Activated B cell treated with CpG ODN at 0.5 μM for 24 hours (primary cell): ENCODE measurements at regions not wholly inside any gene's neighbourhood (a gene's known extent, or its start where the extent isn't known, plus 50 kb on each side); places are given as distances from the start of the nearest gene placed in this dataset.
A peak's percentile ranks its signal among the peaks of the same experiment; 100 is the strongest.

Experiments used
- ATAC-seq: fragments of 200-7000 bp; cut with Tn5 transposase; one replicate; pipeline ENCODE4 v1.10.0; 2021; ENCODE audit warnings: low read depth, mild to moderate bottlenecking, moderate library complexity
- CTCF ChIA-PET: fragments of 350-600 bp; sonication (Branson Sonifier 250); formaldehyde crosslinking; loops from one replicate; lab custom pipeline; 2021; ENCODE audit warnings: antibody characterized with exemption; lab: Charles Lee
- POLR2A ChIA-PET: fragments of 350-600 bp; sonication (Branson Sonifier 250); formaldehyde crosslinking; loops from one replicate; lab custom pipeline; 2021; ENCODE audit warnings: antibody characterized with exemption; lab: Charles Lee
- DNase-seq: peaks from one replicate; pipeline ENCODE4 v3.0.0; 2022
- H3K27ac Mint-ChIP-seq: one replicate; pipeline ENCODE4 v1.8.0; 2020; ENCODE audit warnings: mixed read lengths
- H3K27me3 Mint-ChIP-seq: one replicate; pipeline ENCODE4 v1.8.0; 2021; ENCODE audit warnings: mixed read lengths
- H3K36me3 Mint-ChIP-seq: one replicate; pipeline ENCODE4 v1.8.0; 2021; ENCODE audit warnings: low read depth, mixed read lengths
- H3K4me1 Mint-ChIP-seq: one replicate; pipeline ENCODE4 v1.8.0; 2021; ENCODE audit warnings: mixed read lengths
- H3K4me3 Mint-ChIP-seq: one replicate; pipeline ENCODE4 v1.8.0; 2020; ENCODE audit warnings: mild to moderate bottlenecking, mixed read lengths
- H3K9me3 Mint-ChIP-seq: one replicate; pipeline ENCODE4 v1.8.0; 2020; ENCODE audit warnings: mixed read lengths
- CTCF ChIP-seq: fragments of 200-600 bp; IDR thresholded peaks from one replicate; pipeline ENCODE4 v1.8.0; 2022; ENCODE audit warnings: antibody characterized with exemption, mild to moderate bottlenecking
- intact Hi-C: fragments of 100-400 bp; cut with micrococcal nuclease; formaldehyde crosslinking; loops from one replicate; pipeline ENCODE4 v1.15.1; 2024

GRCh38 chr3:5425371-5425770, 237.9 kb downstream of the EDEM1 start:
- Mint-ChIP-seq H3K27me3 (peaks cover 5% of the 10 kb centered on the region), H3K27ac (no peak overlapping the region), H3K4me3 (no peak overlapping the region), H3K9me3 (no peaks in the 10 kb centered on the region), H3K36me3 (no peaks in the 10 kb centered on the region), H3K4me1 (peaks cover 18% of the 10 kb centered on the region)
- ChIA-PET POLR2A (no interaction called here), CTCF (interaction anchor here (0.8 kb wide), 1 partner anchor 198 kb away, joined by 3 read pairs; no protein-coding TSS in a partner anchor)
- no peak for TF ChIP-seq CTCF
- DNase-seq (no peak), ATAC-seq (no peak)
- intact Hi-C loops: loop anchor here (10.0 kb wide), 2 partner anchors 299 to 491 kb away; no protein-coding TSS in a partner anchor

GRCh38 chr3:5426094-5426883, 238.8 kb downstream of the EDEM1 start:
- H3K27ac Mint-ChIP-seq: no peak overlapping the region
- DNase-seq: peak; percentile 44
- H3K4me3 Mint-ChIP-seq: no peak overlapping the region

GRCh38 chr3:5427021-5427420, 239.5 kb downstream of the EDEM1 start:
- Mint-ChIP-seq H3K27ac (no peak overlapping the region), H3K9me3 (no peaks in the 10 kb centered on the region), H3K4me1 (peaks cover 18% of the 10 kb centered on the region), H3K4me3 (no peak overlapping the region), H3K36me3 (no peaks in the 10 kb centered on the region), H3K27me3 (peaks cover 5% of the 10 kb centered on the region)
- DNase-seq (no peak), ATAC-seq (no peak)
- intact Hi-C loops: loop anchor here (2.0 to 10.0 kb wide), 3 partner anchors 290 to 492 kb away; no protein-coding TSS in a partner anchor
- ChIA-PET POLR2A (no interaction called here), CTCF (interaction anchor here (1.0 to 1.3 kb wide), 2 partner anchors 11 to 36 kb away, joined by 3 read pairs; no protein-coding TSS in a partner anchor)
- TF ChIP-seq CTCF: no peak

More at GRCh38 chr3:5426094-5426883, 238.8 kb downstream of the EDEM1 start:
- ATAC-seq: peak; percentile 70
- peaks cover 18% of the 10 kb centered on the region for H3K4me1 Mint-ChIP-seq
- TF ChIP-seq CTCF: no peak
- peaks cover 5% of the 10 kb centered on the region for H3K27me3 Mint-ChIP-seq
- H3K36me3 Mint-ChIP-seq: no peaks in the 10 kb centered on the region
- H3K9me3 Mint-ChIP-seq: no peaks in the 10 kb centered on the region
- intact Hi-C loops: loop anchor here (2.0 to 10.0 kb wide), 3 partner anchors 289 to 491 kb away; no protein-coding TSS in a partner anchor
- ChIA-PET CTCF (interaction anchor here (1.0 to 1.3 kb wide), 2 partner anchors 11 to 35 kb away, joined by 3 read pairs; no protein-coding TSS in a partner anchor), POLR2A (no interaction called here)

- no peaks in the 10 kb centered on the region for H3K36me3 Mint-ChIP-seq
- peaks cover 17% of the 10 kb centered on the region for H3K4me1 Mint-ChIP-seq
- no peak for TF ChIP-seq CTCF
- ChIA-PET CTCF (interaction anchor here (0.6 to 1.0 kb wide), 2 partner anchors 12 to 138 kb away, joined by 3 to 4 read pairs; no protein-coding TSS in a partner anchor), POLR2A (no interaction called here)
- ATAC-seq (no peak), DNase-seq (no peak)
- H3K4me3 Mint-ChIP-seq: no peak overlapping the region
- H3K9me3 Mint-ChIP-seq: no peaks in the 10 kb centered on the region
- H3K27ac Mint-ChIP-seq: no peak overlapping the region
- peaks cover 5% of the 10 kb centered on the region for H3K27me3 Mint-ChIP-seq
- intact Hi-C loops: loop anchor here (2.0 to 10.0 kb wide), 3 partner anchors 291 to 493 kb away; no protein-coding TSS in a partner anchor
These were observed 240.4 kb downstream of the EDEM1 start for GRCh38 chr3:5427938-5428337.
